Osteocyte (in vitro differentiated cells): ENCODE measurements at regions not wholly inside any gene's neighbourhood (a gene's known extent, or its start where the extent isn't known, plus 50 kb on each side); places are given as distances from the start of the nearest gene placed in this dataset.

Experiments
- DNase-seq: peaks from one replicate; pipeline ENCODE4 v3.0.0; 2021; ENCODE audit warnings: mixed read lengths; ENCODE audit not compliant: unreplicated experiment; ENCODE audit errors: extremely low spot score
- H3K27ac Mint-ChIP-seq: one replicate; pipeline ENCODE4 v1.8.0; 2021; ENCODE audit warnings: mild to moderate bottlenecking, mixed read lengths; ENCODE audit not compliant: unreplicated experiment
- H3K27me3 Mint-ChIP-seq: one replicate; pipeline ENCODE4 v1.8.0; 2021; ENCODE audit warnings: mixed read lengths; ENCODE audit not compliant: unreplicated experiment
- H3K36me3 Mint-ChIP-seq: one replicate; pipeline ENCODE4 v1.8.0; 2021; ENCODE audit warnings: mixed read lengths; ENCODE audit not compliant: unreplicated experiment
- H3K4me1 Mint-ChIP-seq: one replicate; pipeline ENCODE4 v1.8.0; 2021; ENCODE audit warnings: mixed read lengths; ENCODE audit not compliant: unreplicated experiment
- H3K4me3 Mint-ChIP-seq: one replicate; pipeline ENCODE4 v1.8.0; 2021; ENCODE audit warnings: mild to moderate bottlenecking, moderate library complexity, mixed read lengths; ENCODE audit not compliant: unreplicated experiment
- H3K9me3 Mint-ChIP-seq: one replicate; pipeline ENCODE4 v1.8.0; 2021; ENCODE audit warnings: mixed read lengths; ENCODE audit not compliant: unreplicated experiment
- TF ChIP-seq, protein P1 (sequence below): fragments of 200-600 bp; sonication (generic); IDR thresholded peaks from 2 replicates; pipeline ENCODE4 v1.5.0; 2021; ENCODE audit warnings: antibody characterized with exemption, mild to moderate bottlenecking, moderate library complexity

DNA sequence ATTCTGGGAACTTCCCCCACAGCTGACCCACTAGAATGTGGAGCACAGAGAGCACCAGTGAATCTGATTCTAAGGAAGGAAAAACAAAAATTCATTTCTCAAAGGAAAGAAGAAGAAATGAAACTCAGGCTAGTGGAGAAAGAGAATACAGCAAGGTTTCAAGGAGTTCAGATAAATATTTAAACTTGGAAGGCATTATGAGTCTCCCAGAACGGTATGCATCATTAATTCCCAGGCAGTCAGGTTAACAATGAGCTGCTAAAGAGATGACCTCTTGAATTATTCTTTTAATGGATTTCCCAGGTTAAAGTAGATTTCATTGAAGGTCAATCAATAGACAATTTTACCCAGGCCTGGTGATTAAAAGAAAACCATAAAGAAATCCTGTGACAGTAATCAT lies 103.6 kb upstream of the KAZN start:
- Mint-ChIP-seq H3K4me1 (peaks cover 10% of the 10 kb centered on the region), H3K4me3 (no peak overlapping the region), H3K9me3 (peaks cover 7% of the 10 kb centered on the region), H3K36me3 (no peaks in the 10 kb centered on the region), H3K27me3 (no peaks in the 10 kb centered on the region), H3K27ac (no peak overlapping the region)
- DNase-seq, result no peak
- TF ChIP-seq, protein P1, sequence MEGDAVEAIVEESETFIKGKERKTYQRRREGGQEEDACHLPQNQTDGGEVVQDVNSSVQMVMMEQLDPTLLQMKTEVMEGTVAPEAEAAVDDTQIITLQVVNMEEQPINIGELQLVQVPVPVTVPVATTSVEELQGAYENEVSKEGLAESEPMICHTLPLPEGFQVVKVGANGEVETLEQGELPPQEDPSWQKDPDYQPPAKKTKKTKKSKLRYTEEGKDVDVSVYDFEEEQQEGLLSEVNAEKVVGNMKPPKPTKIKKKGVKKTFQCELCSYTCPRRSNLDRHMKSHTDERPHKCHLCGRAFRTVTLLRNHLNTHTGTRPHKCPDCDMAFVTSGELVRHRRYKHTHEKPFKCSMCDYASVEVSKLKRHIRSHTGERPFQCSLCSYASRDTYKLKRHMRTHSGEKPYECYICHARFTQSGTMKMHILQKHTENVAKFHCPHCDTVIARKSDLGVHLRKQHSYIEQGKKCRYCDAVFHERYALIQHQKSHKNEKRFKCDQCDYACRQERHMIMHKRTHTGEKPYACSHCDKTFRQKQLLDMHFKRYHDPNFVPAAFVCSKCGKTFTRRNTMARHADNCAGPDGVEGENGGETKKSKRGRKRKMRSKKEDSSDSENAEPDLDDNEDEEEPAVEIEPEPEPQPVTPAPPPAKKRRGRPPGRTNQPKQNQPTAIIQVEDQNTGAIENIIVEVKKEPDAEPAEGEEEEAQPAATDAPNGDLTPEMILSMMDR, result no peak

GRCh38 chr1:14495381-14495780 lies 103.1 kb upstream of the KAZN start:
- no peak overlapping the region for H3K27ac Mint-ChIP-seq
- H3K4me1 Mint-ChIP-seq, result peaks cover 10% of the 10 kb centered on the region
- H3K36me3 Mint-ChIP-seq, result no peaks in the 10 kb centered on the region
- TF ChIP-seq, protein P1, result no peak
- no peak for DNase-seq
- H3K27me3 Mint-ChIP-seq, result no peaks in the 10 kb centered on the region
- peaks cover 7% of the 10 kb centered on the region for H3K9me3 Mint-ChIP-seq
- no peak overlapping the region for H3K4me3 Mint-ChIP-seq

DNA sequence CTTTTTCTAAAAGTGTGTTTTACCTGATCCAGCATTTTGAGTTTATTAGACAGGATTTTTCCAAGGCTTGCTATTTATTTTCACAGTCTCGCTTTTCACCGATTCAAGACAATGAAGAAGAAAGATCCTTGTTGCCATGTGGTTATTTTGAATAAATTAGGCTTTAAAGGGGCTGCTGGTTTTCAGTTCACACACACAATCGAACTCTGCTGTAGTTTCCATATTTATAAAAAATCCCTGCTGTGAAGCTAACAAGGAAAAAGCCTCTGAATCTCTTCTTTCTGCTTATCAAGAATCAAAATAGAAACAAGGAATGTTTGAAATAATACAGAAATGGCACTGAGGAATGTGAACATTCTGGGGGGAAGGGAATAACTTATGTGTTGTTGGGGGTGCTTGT lies 102.5 kb upstream of the KAZN start:
- peaks cover 7% of the 10 kb centered on the region for H3K9me3 Mint-ChIP-seq
- no peaks in the 10 kb centered on the region for H3K27me3 Mint-ChIP-seq
- no peaks in the 10 kb centered on the region for H3K36me3 Mint-ChIP-seq
- peaks cover 10% of the 10 kb centered on the region for H3K4me1 Mint-ChIP-seq
- TF ChIP-seq, protein P1, result no peak
- H3K4me3 Mint-ChIP-seq, result no peak overlapping the region
- H3K27ac Mint-ChIP-seq, result no peak overlapping the region
- DNase-seq, result no peak

GRCh38 chr1:14498839-14499238 lies 99.6 kb upstream of the KAZN start:
- no peak overlapping the region for H3K4me3 Mint-ChIP-seq
- no peak overlapping the region for H3K27ac Mint-ChIP-seq
- H3K9me3 Mint-ChIP-seq, result peaks cover 3% of the 10 kb centered on the region
- no peaks in the 10 kb centered on the region for H3K27me3 Mint-ChIP-seq
- H3K4me1 Mint-ChIP-seq, result peaks cover 10% of the 10 kb centered on the region
- H3K36me3 Mint-ChIP-seq, result no peaks in the 10 kb centered on the region
- TF ChIP-seq, protein P1, result no peak
- DNase-seq, result no peak

DNA sequence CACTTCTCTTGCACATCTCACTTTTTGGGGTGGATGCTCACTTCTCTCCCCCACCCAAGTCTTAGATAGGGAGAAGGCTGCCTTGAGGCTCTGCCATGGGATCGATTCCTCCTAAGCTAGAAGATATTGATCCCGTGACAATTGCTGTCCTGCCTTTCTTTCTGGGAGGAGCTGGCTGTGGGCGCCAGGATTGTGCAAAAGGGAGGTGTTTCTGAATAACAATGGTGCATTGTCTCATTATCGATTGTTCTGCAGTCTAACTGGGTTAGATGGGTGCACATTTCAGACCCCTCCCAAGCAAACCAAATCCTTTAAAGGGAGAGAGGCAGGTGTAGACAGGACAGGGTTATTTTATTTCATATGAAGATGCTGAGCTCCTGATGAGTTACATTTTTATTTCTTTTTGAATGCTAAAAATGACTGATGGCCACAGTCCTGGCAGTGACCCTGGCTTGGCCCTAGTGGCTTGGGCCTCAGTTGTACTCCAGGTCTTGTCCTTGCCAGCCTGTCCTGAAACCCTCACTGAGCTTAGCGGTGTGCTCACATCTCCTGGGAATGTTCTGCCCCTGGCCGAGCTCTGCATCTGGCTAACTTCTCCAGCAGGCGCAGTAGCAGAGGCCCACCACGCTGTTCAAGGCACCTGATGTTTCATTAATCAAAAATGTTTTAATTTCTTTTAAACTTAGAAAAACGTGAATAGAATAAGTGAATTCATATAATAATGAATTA lies 99.0 kb upstream of the KAZN start:
- peak; percentile 51 for DNase-seq
- TF ChIP-seq, protein P1, result no peak
- no peak overlapping the region for H3K4me3 Mint-ChIP-seq
- H3K27me3 Mint-ChIP-seq, result no peaks in the 10 kb centered on the region
- no peaks in the 10 kb centered on the region for H3K36me3 Mint-ChIP-seq
- H3K9me3 Mint-ChIP-seq, result peaks cover 5% of the 10 kb centered on the region
- peaks cover 10% of the 10 kb centered on the region for H3K4me1 Mint-ChIP-seq
- no peak overlapping the region for H3K27ac Mint-ChIP-seq
